ENCODE measurements at regions not wholly inside any gene's neighbourhood (a gene's known extent, or its start where the extent isn't known, plus 50 kb on each side); places are given as distances from the start of the nearest gene placed in this dataset.

- Histone ChIP-seq H3K27me3 (ENCODE audit: control insufficient read depth in 4 of 4, insufficient read depth in 4 of 4, low read length in 3 of 4) (no peaks in the 10 kb centered on the region), H3K9me3 (ENCODE audit: control insufficient read depth in 4 of 4, low read length in 3 of 4) (no peaks in the 10 kb centered on the region), H3K9ac (ENCODE audit: low read depth in 1 of 2, low read length in 2 of 2) (no peak overlapping the region), H3K4me3 (ENCODE audit: low read depth in 1 of 3, low read length in 3 of 3) (no peak overlapping the region), H3K27ac (ENCODE audit: low read depth in 1 of 2, low read length in 2 of 2) (no peak overlapping the region), H3K36me3 (ENCODE audit: control insufficient read depth in 4 of 4, insufficient read depth in 3 of 4, low read depth in 1 of 4, low read length in 3 of 4) (no peaks in the 10 kb centered on the region), H3K4me1 (ENCODE audit: control insufficient read depth in 4 of 4, insufficient read depth in 4 of 4, low read length in 3 of 4) (no peaks in the 10 kb centered on the region)
- no peak for DNase-seq (ENCODE audit: low spot score)
- TF ChIP-seq FOXA2 (IDR thresholded peaks at IDR 0.05), result no peak
- TF ChIP-seq RAD21 (IDR thresholded peaks at IDR 0.05), result no peak
- no peak for TF ChIP-seq FOXA1 (IDR thresholded peaks at IDR 0.05)
- no peak for TF ChIP-seq EGR1 (IDR thresholded peaks at IDR 0.05; ENCODE audit: low read depth in 2 of 2)
- 86% methylated on average over 3 of the region's 3 CpGs for whole genome bisulfite sequencing
Measured at GRCh38 chr4:137922721-137923120, 319.4 kb downstream of the SLC7A11 start.

DNA sequence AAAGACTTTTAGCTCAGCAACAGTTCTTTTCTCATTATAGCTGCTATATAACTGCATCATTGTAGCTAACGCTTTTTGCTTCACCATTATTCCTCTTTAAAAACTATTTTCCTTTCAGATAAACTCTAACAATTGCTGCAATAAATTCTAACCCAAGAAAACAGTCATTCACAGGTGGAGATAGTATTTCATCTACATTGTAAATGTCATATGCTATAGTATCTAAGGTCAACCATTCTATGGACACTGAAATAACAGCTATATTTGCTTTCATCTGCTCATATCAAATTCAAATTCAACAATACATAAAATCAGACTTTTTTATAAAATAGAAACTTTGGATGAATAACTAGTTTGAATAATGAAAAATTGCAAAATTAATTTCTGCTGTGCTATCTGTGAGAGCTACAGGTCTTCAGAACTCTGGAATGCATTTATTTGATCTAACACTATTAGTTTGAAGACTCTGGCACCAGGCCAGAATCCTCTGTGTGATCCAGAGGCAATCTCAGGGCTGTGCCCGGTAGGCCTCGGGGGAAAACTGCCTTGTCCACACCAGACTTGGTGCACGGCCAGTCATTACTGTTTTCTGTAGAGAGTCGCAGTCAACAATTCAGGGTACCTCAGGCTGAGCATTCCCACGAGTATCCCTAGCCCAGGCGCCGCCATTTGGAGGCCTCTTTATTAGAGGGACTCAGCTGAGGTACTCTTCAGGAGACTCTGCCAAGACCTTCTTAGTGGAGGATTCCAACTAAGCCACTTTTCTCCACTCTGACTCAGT lies 332.4 kb downstream of the SLC7A11 start:
- no peak overlapping the region for H3K4me3 ChIP-seq (ENCODE audit: low read depth in 1 of 3, low read length in 3 of 3)
- no peaks in the 10 kb centered on the region for H3K27me3 ChIP-seq (ENCODE audit: control insufficient read depth in 4 of 4, insufficient read depth in 4 of 4, low read length in 3 of 4)
- no peaks in the 10 kb centered on the region for H3K36me3 ChIP-seq (ENCODE audit: control insufficient read depth in 4 of 4, insufficient read depth in 3 of 4, low read depth in 1 of 4, low read length in 3 of 4)
- TF ChIP-seq REST (IDR thresholded peaks at IDR 0.05) (no peak), NR2F2 (IDR thresholded peaks at IDR 0.05) (no peak), RAD21 (IDR thresholded peaks at IDR 0.05) (no peak), TAF1 (conservative IDR thresholded peaks at IDR 0.05) (no peak), FOXA2 (IDR thresholded peaks at IDR 0.05) (no peak), EGR1 (IDR thresholded peaks at IDR 0.05; ENCODE audit: low read depth in 2 of 2) (no peak), FOXA1 (IDR thresholded peaks at IDR 0.05) (no peak), SP1 (IDR thresholded peaks at IDR 0.05) (no peak), HNF4A (conservative IDR thresholded peaks at IDR 0.05) (no peak)
- TF ChIP-seq, protein P1, sequence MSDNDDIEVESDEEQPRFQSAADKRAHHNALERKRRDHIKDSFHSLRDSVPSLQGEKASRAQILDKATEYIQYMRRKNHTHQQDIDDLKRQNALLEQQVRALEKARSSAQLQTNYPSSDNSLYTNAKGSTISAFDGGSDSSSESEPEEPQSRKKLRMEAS (IDR thresholded peaks at IDR 0.05), result no peak
- WGBS, result 79% methylated on average over 8 of the region's 8 CpGs
- no peaks in the 10 kb centered on the region for H3K9me3 ChIP-seq (ENCODE audit: control insufficient read depth in 4 of 4, low read length in 3 of 4)
- H3K9ac ChIP-seq (ENCODE audit: low read depth in 1 of 2, low read length in 2 of 2), result no peak overlapping the region
- DNase-seq (ENCODE audit: low spot score), result no peak
- H3K27ac ChIP-seq (ENCODE audit: low read depth in 1 of 2, low read length in 2 of 2), result no peak overlapping the region
- H3K4me1 ChIP-seq (ENCODE audit: control insufficient read depth in 4 of 4, insufficient read depth in 4 of 4, low read length in 3 of 4), result no peaks in the 10 kb centered on the region

GRCh38 chr4:137905930-137906329 lies 336.2 kb downstream of the SLC7A11 start:
- TF ChIP-seq TAF1 (conservative IDR thresholded peaks at IDR 0.05), result no peak
- TF ChIP-seq YY1 (IDR thresholded peaks at IDR 0.05), result no peak
- no peak for TF ChIP-seq RAD21 (IDR thresholded peaks at IDR 0.05)
- no peak for TF ChIP-seq FOXA1 (IDR thresholded peaks at IDR 0.05)
- Histone ChIP-seq H3K36me3 (ENCODE audit: control insufficient read depth in 4 of 4, insufficient read depth in 3 of 4, low read depth in 1 of 4, low read length in 3 of 4) (no peaks in the 10 kb centered on the region), H3K4me3 (ENCODE audit: low read depth in 1 of 3, low read length in 3 of 3) (no peak overlapping the region), H3K9me3 (ENCODE audit: control insufficient read depth in 4 of 4, low read length in 3 of 4) (no peaks in the 10 kb centered on the region), H3K4me1 (ENCODE audit: control insufficient read depth in 4 of 4, insufficient read depth in 4 of 4, low read length in 3 of 4) (no peaks in the 10 kb centered on the region), H3K27ac (ENCODE audit: low read depth in 1 of 2, low read length in 2 of 2) (no peak overlapping the region), H3K9ac (ENCODE audit: low read depth in 1 of 2, low read length in 2 of 2) (no peak overlapping the region), H3K27me3 (ENCODE audit: control insufficient read depth in 4 of 4, insufficient read depth in 4 of 4, low read length in 3 of 4) (no peaks in the 10 kb centered on the region)
- 87% methylated on average over 4 of the region's 4 CpGs for WGBS
- no peak for DNase-seq (ENCODE audit: low spot score)

Data from liver (tissue), 7 donors.